ENCODE measurements at regions not wholly inside any gene's neighbourhood (a gene's known extent, or its start where the extent isn't known, plus 50 kb on each side); places are given as distances from the start of the nearest gene placed in this dataset.

GRCh38 chr3:118641608-118642007, 393.0 kb downstream of the IGSF11 start:
- no peak for TF ChIP-seq POLR2A (IDR thresholded peaks at IDR 0.05; ENCODE audit: low read length)
- no peak for TF ChIP-seq GATA1 (IDR thresholded peaks at IDR 0.05; ENCODE audit: low read depth, low read length)
